HCT116 (cell line): ENCODE measurements at regions not wholly inside any gene's neighbourhood (a gene's known extent, or its start where the extent isn't known, plus 50 kb on each side); places are given as distances from the start of the nearest gene placed in this dataset.

ENCODE experiments used
- ATAC-seq: fragments of 200-7000 bp; cut with Tn5 transposase; 2 replicates; pipeline ENCODE4 v1.9.1; 2020; ENCODE audit warnings: mild to moderate bottlenecking, moderate library complexity
- BruUV-seq: library from RNA; stranded (reverse); fragments of 400-500 nt; replicated peaks from 2 replicates; lab custom pipeline; 2021; lab: Mats Ljungman, UMichigan
- CTCF ChIA-PET: fragments of 300-600 bp; sonication (Branson Sonifier 250); formaldehyde crosslinking; loops from one replicate; lab custom pipeline; 2021; ENCODE audit warnings: antibody characterized with exemption; lab: Charles Lee
- POLR2A ChIA-PET: fragments of 300-600, 350-600 bp; sonication (Branson Sonifier 250); formaldehyde crosslinking; loops from one replicate; lab custom pipeline; 2021; ENCODE audit warnings: antibody characterized with exemption; lab: Charles Lee
- RAD21 ChIA-PET, 2 experiments: fragments of 300-600 bp; sonication (Branson Sonifier 250); formaldehyde crosslinking; loops; one replicate each; lab custom pipeline; 2023; ENCODE audit warnings: low total read pairs in 2 of 2; ENCODE audit not compliant: uncharacterized antibody in 2 of 2, unreplicated experiment in 2 of 2, low non-redundant PET in 1 of 2; lab: Charles Lee
- DNase-seq: peaks from one replicate; pipeline ENCODE4 v3.0.0-alpha.2; 2010; ENCODE audit warnings: low read depth, low spot score
- H2AFZ ChIP-seq: fragments of 200-600 bp; shearing (Covaris generic), sonication (generic); 2 replicates; pipeline ENCODE4 v1.6.1; 2017; ENCODE audit warnings: low read depth, mixed run types, mixed read lengths, antibody characterized with exemption, low read length; ENCODE audit not compliant: poor library complexity, severe bottlenecking
- H3K27ac ChIP-seq: 2 replicates; pipeline ENCODE4 v1.5.1; 2012; ENCODE audit warnings: low read depth, low read length
- H3K27me3 ChIP-seq: fragments of 200-600 bp; sonication (generic); 2 replicates; pipeline ENCODE4 v1.6.1; 2016; ENCODE audit warnings: mixed run types, low read length, mixed read lengths; ENCODE audit not compliant: insufficient read depth
- H3K36me3 ChIP-seq, 2 experiments: fragments of 200-500 bp in 1 of 2; fragments of 200-600 bp in 1 of 2; sonication (Bioruptor generic) in 1 of 2; sonication (generic) in 1 of 2; 2 replicates each; pipeline versions ENCODE4 v1.5.1 to v1.6.1; 2014 to 2016; ENCODE audit warnings: low read length in 2 of 2, inconsistent platforms in 1 of 2, mixed read lengths in 1 of 2, mixed run types in 1 of 2; ENCODE audit not compliant: insufficient read depth in 2 of 2, control insufficient read depth in 1 of 2
- H3K4me1 ChIP-seq, 2 experiments: fragments of 200-600 bp in 1 of 2; sonication (generic) in 1 of 2; 2 replicates each; pipeline versions ENCODE4 v1.5.1 to v1.6.1; 2012 to 2017; ENCODE audit warnings: low read length in 2 of 2, inconsistent platforms in 1 of 2, mild to moderate bottlenecking in 1 of 2, mixed read lengths in 1 of 2, mixed run types in 1 of 2, moderate library complexity in 1 of 2; ENCODE audit not compliant: insufficient read depth in 2 of 2, control insufficient read depth in 1 of 2
- H3K4me2 ChIP-seq: fragments of 200-600 bp; sonication (generic); 2 replicates; pipeline ENCODE4 v1.6.1; 2017; ENCODE audit warnings: mixed run types, low read length, mixed read lengths
- H3K4me3 ChIP-seq, 2 experiments: fragments of 200-600 bp in 1 of 2; sonication (generic) in 1 of 2; replicated peaks in 1 of 2; 2 replicates each; pipeline ENCODE4 v1.5.1; 2011 to 2016; ENCODE audit warnings: low read length in 2 of 2, control low read depth in 1 of 2, low read depth in 1 of 2, mild to moderate bottlenecking in 1 of 2, mixed read lengths in 1 of 2, mixed run types in 1 of 2
- H3K79me2 ChIP-seq: fragments of 200-600 bp; sonication (generic); 2 replicates; pipeline ENCODE4 v1.6.1; 2017; ENCODE audit warnings: mild to moderate bottlenecking, mixed run types, low read length, moderate library complexity, mixed read lengths; ENCODE audit not compliant: insufficient read depth
- H3K9ac ChIP-seq: fragments of 200-600 bp; sonication (generic); 2 replicates; pipeline ENCODE4 v1.6.1; 2016; ENCODE audit warnings: low read length, mixed read lengths
- H3K9me2 ChIP-seq: fragments of 200-600 bp; sonication (generic), shearing (Covaris generic); 2 replicates; pipeline ENCODE4 v1.6.1; 2017; ENCODE audit warnings: mixed run types, mild to moderate bottlenecking, moderate library complexity; ENCODE audit not compliant: insufficient read depth
- H3K9me3 ChIP-seq, 2 experiments: fragments of 200-500 bp in 1 of 2; fragments of 200-600 bp in 1 of 2; sonication (Bioruptor generic) in 1 of 2; sonication (generic) in 1 of 2; 2 replicates each; pipeline ENCODE4 v1.6.1; 2014 to 2017; ENCODE audit warnings: low read length in 2 of 2, mixed read lengths in 2 of 2, inconsistent platforms in 1 of 2, low read depth in 1 of 2, mild to moderate bottlenecking in 1 of 2, mixed run types in 1 of 2, moderate library complexity in 1 of 2; ENCODE audit not compliant: control insufficient read depth in 1 of 2, insufficient read depth in 1 of 2
- H4K20me1 ChIP-seq: fragments of 200-600 bp; sonication (generic), shearing (Covaris generic); 2 replicates; pipeline ENCODE4 v1.6.1; 2017; ENCODE audit warnings: mixed run types, mild to moderate bottlenecking, moderate library complexity; ENCODE audit not compliant: insufficient read depth
- CBX3 ChIP-seq: IDR thresholded peaks from 2 replicates; pipeline ENCODE4 v1.6.1; 2012; ENCODE audit warnings: low read depth
- CEBPB ChIP-seq: IDR thresholded peaks from 2 replicates; pipeline ENCODE4 v1.6.1; 2012; ENCODE audit warnings: low read depth
- ELF1 ChIP-seq: IDR thresholded peaks from 2 replicates; pipeline ENCODE4 v1.6.1; 2012; ENCODE audit warnings: low read depth, borderline replicate concordance
- EZH2 ChIP-seq: fragments of 200-600 bp; sonication (generic); IDR thresholded peaks from 2 replicates; pipeline ENCODE4 v1.6.1; 2017; ENCODE audit warnings: antibody characterized with exemption, mixed run types
- JUND ChIP-seq: IDR thresholded peaks from 2 replicates; pipeline ENCODE4 v1.6.1; 2012
- POLR2A ChIP-seq: IDR thresholded peaks from 2 replicates; pipeline ENCODE4 v1.7.0; 2011; ENCODE audit warnings: borderline replicate concordance; ENCODE audit not compliant: insufficient read depth, insufficient read length; ENCODE audit errors: extremely low read depth
- SP1 ChIP-seq: IDR thresholded peaks from 2 replicates; pipeline ENCODE4 v1.6.1; 2012; ENCODE audit warnings: low read depth
- SRF ChIP-seq: IDR thresholded peaks from 2 replicates; pipeline ENCODE4 v1.6.1; 2012; ENCODE audit warnings: low read depth
- TCF7L2 ChIP-seq: IDR thresholded peaks from 2 replicates; pipeline ENCODE4 v1.7.0; 2011; ENCODE audit warnings: borderline replicate concordance, inconsistent platforms; ENCODE audit not compliant: insufficient read depth, insufficient read length; ENCODE audit errors: extremely low read depth
- YY1 ChIP-seq: IDR thresholded peaks from 2 replicates; pipeline ENCODE4 v1.6.1; 2011; ENCODE audit warnings: low read length, low read depth, moderate library complexity, mild to moderate bottlenecking; ENCODE audit not compliant: insufficient replicate concordance; ENCODE audit errors: extremely low read depth
- intact Hi-C: fragments of 100-400 bp; cut with micrococcal nuclease; formaldehyde crosslinking; loops from 2 replicates; pipeline ENCODE4 v1.10.0; 2022
- TF ChIP-seq, protein P1 (sequence below): IDR thresholded peaks from 2 replicates; pipeline ENCODE4 v1.6.1; 2012; ENCODE audit warnings: low read depth
- TF ChIP-seq, protein P2 (sequence below): IDR thresholded peaks from 2 replicates; pipeline ENCODE4 v1.6.1; 2012
- TF ChIP-seq, protein P3 (sequence below), 3 experiments: fragments of 200-600 bp in 1 of 3; sonication (generic) in 1 of 3; IDR thresholded peaks in 2 of 3; conservative IDR thresholded peaks in 1 of 3; 2 replicates each; pipeline ENCODE4 v1.5.1; 2012 to 2017; ENCODE audit warnings: low read depth in 2 of 3, low read length in 2 of 3, antibody characterized with exemption in 1 of 3, borderline replicate concordance in 1 of 3, control low read depth in 1 of 3, mild to moderate bottlenecking in 1 of 3, mixed read lengths in 1 of 3, mixed run types in 1 of 3, moderate library complexity in 1 of 3; ENCODE audit not compliant: insufficient read depth in 1 of 3
- TF ChIP-seq, protein P4 (sequence below): IDR thresholded peaks from 2 replicates; pipeline ENCODE4 v1.6.1; 2012

DNA sequence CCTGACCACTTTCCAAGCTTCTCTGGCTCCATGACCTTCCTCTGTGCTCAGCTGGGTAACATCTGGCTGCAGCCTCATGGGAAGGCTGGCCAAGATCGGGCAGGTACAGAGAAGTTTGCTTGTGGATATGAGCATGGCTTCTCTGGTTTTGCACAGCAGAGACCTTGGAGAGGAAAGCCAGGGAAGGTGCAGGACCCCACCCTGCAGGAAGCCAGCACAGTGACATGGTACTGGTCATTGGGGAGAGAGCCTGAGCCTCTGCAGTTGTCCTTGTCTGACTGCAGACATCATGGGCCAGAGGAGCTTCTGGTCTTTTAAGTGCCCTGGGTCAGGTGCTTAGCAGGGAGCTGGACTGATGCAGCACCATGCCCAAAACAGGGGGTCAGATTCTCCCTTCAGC lies 70.6 kb upstream of the LEP start (continued):
- no peak for TF ChIP-seq YY1
- TF ChIP-seq EZH2: no peak
- TF ChIP-seq SRF: no peak
- TF ChIP-seq SP1: no peak
- TF ChIP-seq, all 23 proteins: peak for 0

DNA sequence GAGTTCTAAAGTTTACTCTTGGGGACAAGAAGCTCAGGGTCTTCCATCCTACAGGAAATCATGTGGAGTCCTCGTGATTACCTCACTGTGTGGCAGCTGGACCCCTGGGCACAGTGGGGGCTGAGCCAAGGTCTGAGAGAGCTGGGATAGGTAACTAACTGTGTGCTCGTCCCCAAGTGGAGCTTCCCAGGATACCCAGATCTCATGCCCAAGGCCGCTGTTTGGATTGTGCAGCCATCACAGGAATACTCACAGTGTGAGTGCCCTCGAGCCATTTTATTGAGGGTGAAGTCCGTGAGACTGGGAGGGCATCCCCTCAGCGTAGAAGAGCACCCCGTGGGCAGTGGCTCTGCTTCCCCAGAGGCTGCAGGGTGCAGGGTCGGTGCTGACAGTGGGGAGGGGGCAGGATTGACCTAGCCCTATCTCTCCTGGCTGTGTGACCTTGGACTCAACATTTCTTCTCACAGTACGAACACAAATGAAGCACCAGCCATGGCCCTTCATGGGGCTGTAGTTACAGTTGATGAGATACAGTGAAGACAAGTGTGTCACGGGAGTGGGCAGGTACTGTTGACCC lies 69.6 kb upstream of the LEP start:
- no peak for ATAC-seq
- peaks cover 19% of the 10 kb centered on the region for H3K27me3 ChIP-seq
- POLR2A ChIA-PET: no interaction called here

More for the DNA sequence above, 69.6 kb upstream of the LEP start:
- CTCF ChIA-PET: interaction anchor here (1.4 kb wide), 1 partner anchor 36 kb away, joined by 5 read pairs; no protein-coding TSS in a partner anchor
- DNase-seq: no peak
- H3K9me2 ChIP-seq: no peaks in the 10 kb centered on the region
- BruUV-seq: no TSS peak
- no peaks in the 10 kb centered on the region for H3K36me3 ChIP-seq
- TF ChIP-seq, protein P1, sequence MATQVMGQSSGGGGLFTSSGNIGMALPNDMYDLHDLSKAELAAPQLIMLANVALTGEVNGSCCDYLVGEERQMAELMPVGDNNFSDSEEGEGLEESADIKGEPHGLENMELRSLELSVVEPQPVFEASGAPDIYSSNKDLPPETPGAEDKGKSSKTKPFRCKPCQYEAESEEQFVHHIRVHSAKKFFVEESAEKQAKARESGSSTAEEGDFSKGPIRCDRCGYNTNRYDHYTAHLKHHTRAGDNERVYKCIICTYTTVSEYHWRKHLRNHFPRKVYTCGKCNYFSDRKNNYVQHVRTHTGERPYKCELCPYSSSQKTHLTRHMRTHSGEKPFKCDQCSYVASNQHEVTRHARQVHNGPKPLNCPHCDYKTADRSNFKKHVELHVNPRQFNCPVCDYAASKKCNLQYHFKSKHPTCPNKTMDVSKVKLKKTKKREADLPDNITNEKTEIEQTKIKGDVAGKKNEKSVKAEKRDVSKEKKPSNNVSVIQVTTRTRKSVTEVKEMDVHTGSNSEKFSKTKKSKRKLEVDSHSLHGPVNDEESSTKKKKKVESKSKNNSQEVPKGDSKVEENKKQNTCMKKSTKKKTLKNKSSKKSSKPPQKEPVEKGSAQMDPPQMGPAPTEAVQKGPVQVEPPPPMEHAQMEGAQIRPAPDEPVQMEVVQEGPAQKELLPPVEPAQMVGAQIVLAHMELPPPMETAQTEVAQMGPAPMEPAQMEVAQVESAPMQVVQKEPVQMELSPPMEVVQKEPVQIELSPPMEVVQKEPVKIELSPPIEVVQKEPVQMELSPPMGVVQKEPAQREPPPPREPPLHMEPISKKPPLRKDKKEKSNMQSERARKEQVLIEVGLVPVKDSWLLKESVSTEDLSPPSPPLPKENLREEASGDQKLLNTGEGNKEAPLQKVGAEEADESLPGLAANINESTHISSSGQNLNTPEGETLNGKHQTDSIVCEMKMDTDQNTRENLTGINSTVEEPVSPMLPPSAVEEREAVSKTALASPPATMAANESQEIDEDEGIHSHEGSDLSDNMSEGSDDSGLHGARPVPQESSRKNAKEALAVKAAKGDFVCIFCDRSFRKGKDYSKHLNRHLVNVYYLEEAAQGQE: no peak
- TF ChIP-seq CBX3: no peak
- TF ChIP-seq ELF1: no peak
- TF ChIP-seq CEBPB: no peak
- TF ChIP-seq TCF7L2: no peak
- TF ChIP-seq, protein P2, sequence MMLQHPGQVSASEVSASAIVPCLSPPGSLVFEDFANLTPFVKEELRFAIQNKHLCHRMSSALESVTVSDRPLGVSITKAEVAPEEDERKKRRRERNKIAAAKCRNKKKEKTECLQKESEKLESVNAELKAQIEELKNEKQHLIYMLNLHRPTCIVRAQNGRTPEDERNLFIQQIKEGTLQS: no peak
- TF ChIP-seq, protein P3, sequence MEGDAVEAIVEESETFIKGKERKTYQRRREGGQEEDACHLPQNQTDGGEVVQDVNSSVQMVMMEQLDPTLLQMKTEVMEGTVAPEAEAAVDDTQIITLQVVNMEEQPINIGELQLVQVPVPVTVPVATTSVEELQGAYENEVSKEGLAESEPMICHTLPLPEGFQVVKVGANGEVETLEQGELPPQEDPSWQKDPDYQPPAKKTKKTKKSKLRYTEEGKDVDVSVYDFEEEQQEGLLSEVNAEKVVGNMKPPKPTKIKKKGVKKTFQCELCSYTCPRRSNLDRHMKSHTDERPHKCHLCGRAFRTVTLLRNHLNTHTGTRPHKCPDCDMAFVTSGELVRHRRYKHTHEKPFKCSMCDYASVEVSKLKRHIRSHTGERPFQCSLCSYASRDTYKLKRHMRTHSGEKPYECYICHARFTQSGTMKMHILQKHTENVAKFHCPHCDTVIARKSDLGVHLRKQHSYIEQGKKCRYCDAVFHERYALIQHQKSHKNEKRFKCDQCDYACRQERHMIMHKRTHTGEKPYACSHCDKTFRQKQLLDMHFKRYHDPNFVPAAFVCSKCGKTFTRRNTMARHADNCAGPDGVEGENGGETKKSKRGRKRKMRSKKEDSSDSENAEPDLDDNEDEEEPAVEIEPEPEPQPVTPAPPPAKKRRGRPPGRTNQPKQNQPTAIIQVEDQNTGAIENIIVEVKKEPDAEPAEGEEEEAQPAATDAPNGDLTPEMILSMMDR (IDR thresholded peaks at IDR 0.05 in 2 of 3, conservative IDR thresholded peaks at IDR 0.05 in 1 of 3; ENCODE audit: borderline replicate concordance in 1 of 3, insufficient read depth in 1 of 3, low read depth in 2 of 3, low read length in 2 of 3): no peak
- TF ChIP-seq POLR2A: no peak
- TF ChIP-seq, protein P4, sequence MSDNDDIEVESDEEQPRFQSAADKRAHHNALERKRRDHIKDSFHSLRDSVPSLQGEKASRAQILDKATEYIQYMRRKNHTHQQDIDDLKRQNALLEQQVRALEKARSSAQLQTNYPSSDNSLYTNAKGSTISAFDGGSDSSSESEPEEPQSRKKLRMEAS: no peak
- TF ChIP-seq JUND: no peak
- no peak overlapping the region for H3K4me2 ChIP-seq
- no peaks in the 10 kb centered on the region for H3K79me2 ChIP-seq
- H2AFZ ChIP-seq: no peak overlapping the region
- RAD21 ChIA-PET: no interaction called here
- intact Hi-C loops: no loop called here
- H3K9me3 ChIP-seq: no peaks in the 10 kb centered on the region
- H3K9ac ChIP-seq: no peak overlapping the region
- H3K4me3 ChIP-seq: no peak overlapping the region
- H3K27ac ChIP-seq: no peak overlapping the region
- peaks cover 0 to under 1% of the 10 kb centered on the region in 2 experiments; a peak in 1 of 4 replicates for H3K4me1 ChIP-seq
- no peaks in the 10 kb centered on the region for H4K20me1 ChIP-seq
